ENCODE measurements at regions not wholly inside any gene's neighbourhood (a gene's known extent, or its start where the extent isn't known, plus 50 kb on each side); places are given as distances from the start of the nearest gene placed in this dataset.

GRCh38 chr2:157194097-157194688, 63.3 kb upstream of the GALNT5 start:
- peak; percentile 24 to 45 (median 34) for TF ChIP-seq CTCF (IDR thresholded peaks at IDR 0.05)
- TF ChIP-seq POLR2A (IDR thresholded peaks at IDR 0.05) = no peak

All from uterus (tissue), 2 donors.